B cell (primary cell): ENCODE measurements at regions not wholly inside any gene's neighbourhood (a gene's known extent, or its start where the extent isn't known, plus 50 kb on each side); places are given as distances from the start of the nearest gene placed in this dataset.

Experiments
- EZH2 ChIP-seq: IDR thresholded peaks from 2 replicates; pipeline ENCODE4 v1.6.1; 2012; ENCODE audit warnings: borderline replicate concordance, low read depth, mild to moderate bottlenecking, moderate library complexity, low read length; ENCODE audit not compliant: insufficient read depth, poor library complexity, severe bottlenecking
- TF ChIP-seq, protein P1 (sequence below): fragments of 200-600 bp; IDR thresholded peaks from one replicate; pipeline ENCODE4 v1.8.0; 2022; ENCODE audit warnings: antibody characterized with exemption, mild to moderate bottlenecking

DNA sequence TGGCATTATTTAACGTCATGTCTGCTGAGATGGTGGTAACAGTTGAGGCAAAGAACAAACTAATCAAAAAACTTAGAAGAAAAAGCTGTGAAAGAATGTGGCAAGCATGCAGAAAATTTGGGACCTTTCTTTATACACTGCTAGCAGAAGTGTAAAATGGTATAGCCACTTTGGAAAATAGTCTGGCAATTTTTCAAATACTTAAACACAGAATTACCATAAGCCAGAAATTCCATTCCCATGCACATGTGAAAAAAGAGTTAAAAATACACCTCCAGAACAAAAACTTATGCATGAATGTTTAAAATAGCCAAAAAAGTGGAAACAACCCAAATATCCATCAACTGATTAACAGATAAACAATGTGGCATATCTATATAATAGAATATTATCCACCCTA is 613.3 kb downstream of the TBL1XR1 start:
- TF ChIP-seq, protein P1, sequence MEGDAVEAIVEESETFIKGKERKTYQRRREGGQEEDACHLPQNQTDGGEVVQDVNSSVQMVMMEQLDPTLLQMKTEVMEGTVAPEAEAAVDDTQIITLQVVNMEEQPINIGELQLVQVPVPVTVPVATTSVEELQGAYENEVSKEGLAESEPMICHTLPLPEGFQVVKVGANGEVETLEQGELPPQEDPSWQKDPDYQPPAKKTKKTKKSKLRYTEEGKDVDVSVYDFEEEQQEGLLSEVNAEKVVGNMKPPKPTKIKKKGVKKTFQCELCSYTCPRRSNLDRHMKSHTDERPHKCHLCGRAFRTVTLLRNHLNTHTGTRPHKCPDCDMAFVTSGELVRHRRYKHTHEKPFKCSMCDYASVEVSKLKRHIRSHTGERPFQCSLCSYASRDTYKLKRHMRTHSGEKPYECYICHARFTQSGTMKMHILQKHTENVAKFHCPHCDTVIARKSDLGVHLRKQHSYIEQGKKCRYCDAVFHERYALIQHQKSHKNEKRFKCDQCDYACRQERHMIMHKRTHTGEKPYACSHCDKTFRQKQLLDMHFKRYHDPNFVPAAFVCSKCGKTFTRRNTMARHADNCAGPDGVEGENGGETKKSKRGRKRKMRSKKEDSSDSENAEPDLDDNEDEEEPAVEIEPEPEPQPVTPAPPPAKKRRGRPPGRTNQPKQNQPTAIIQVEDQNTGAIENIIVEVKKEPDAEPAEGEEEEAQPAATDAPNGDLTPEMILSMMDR: no peak
- no peak for TF ChIP-seq EZH2
